Neural cell (in vitro differentiated cells): ENCODE measurements at regions not wholly inside any gene's neighbourhood (a gene's known extent, or its start where the extent isn't known, plus 50 kb on each side); places are given as distances from the start of the nearest gene placed in this dataset.

Experiments used
- H2AFZ ChIP-seq: fragments of 200-600, 300-800 bp; sonication (generic), shearing (Covaris generic); 2 replicates; pipeline ENCODE4 v1.6.0; 2014; ENCODE audit warnings: low read depth, mild to moderate bottlenecking, antibody characterized with exemption, low read length, moderate library complexity
- H3F3A ChIP-seq: fragments of 200-600 bp; shearing (Covaris generic); 2 replicates; pipeline ENCODE4 v1.6.1; 2016; ENCODE audit warnings: mild to moderate bottlenecking, moderate library complexity, mixed read lengths, antibody characterized with exemption, low read length; ENCODE audit not compliant: insufficient read depth, poor library complexity, severe bottlenecking
- H3K27ac ChIP-seq: fragments of 200-600, 300-800 bp; sonication (generic), shearing (Covaris generic); 2 replicates; pipeline ENCODE4 v1.5.1; 2014; ENCODE audit warnings: mild to moderate bottlenecking, low read length, moderate library complexity
- H3K27me3 ChIP-seq: fragments of 300-800, 200-600 bp; sonication (generic), shearing (Covaris generic); 2 replicates; pipeline ENCODE4 v1.6.0; 2014; ENCODE audit warnings: mild to moderate bottlenecking, low read depth, low read length, moderate library complexity; ENCODE audit not compliant: insufficient read depth
- H3K36me3 ChIP-seq: fragments of 300-800, 200-600 bp; sonication (generic), shearing (Covaris generic); 2 replicates; pipeline ENCODE4 v1.5.1; 2014; ENCODE audit warnings: mild to moderate bottlenecking, antibody characterized with exemption, low read length, moderate library complexity; ENCODE audit not compliant: insufficient read depth
- H3K4me2 ChIP-seq: fragments of 300-800, 200-600 bp; sonication (generic), shearing (Covaris generic); 2 replicates; pipeline ENCODE4 v1.6.0; 2014; ENCODE audit warnings: mild to moderate bottlenecking, low read length
- H3K4me3 ChIP-seq: fragments of 300-800, 200-600 bp; sonication (generic), shearing (Covaris generic); 2 replicates; pipeline ENCODE4 v1.5.1; 2014; ENCODE audit warnings: mild to moderate bottlenecking, low read length, moderate library complexity
- H3K79me2 ChIP-seq: fragments of 200-600 bp; shearing (Covaris generic); replicated peaks from 2 replicates; pipeline ENCODE4 v1.6.0; 2014; ENCODE audit warnings: mild to moderate bottlenecking, low read length, moderate library complexity; ENCODE audit not compliant: insufficient read depth
- H3K9ac ChIP-seq: fragments of 300-800, 200-600 bp; sonication (generic), shearing (Covaris generic); 2 replicates; pipeline ENCODE4 v1.6.1; 2016; ENCODE audit warnings: mild to moderate bottlenecking, low read length, mixed read lengths
- H3K9me2 ChIP-seq: fragments of 200-600 bp; shearing (Covaris generic); 2 replicates; pipeline ENCODE4 v1.6.1; 2016; ENCODE audit warnings: mild to moderate bottlenecking, low read length, mixed read lengths; ENCODE audit not compliant: insufficient read depth
- H3K9me3 ChIP-seq: fragments of 200-600, 300-800 bp; sonication (generic), shearing (Covaris generic); 2 replicates; pipeline ENCODE4 v1.6.1; 2016; ENCODE audit warnings: mild to moderate bottlenecking, mixed run types, low read length, moderate library complexity, mixed read lengths
- H4K20me1 ChIP-seq: fragments of 200-600 bp; shearing (Covaris generic); 2 replicates; pipeline ENCODE4 v1.6.1; 2016; ENCODE audit warnings: mild to moderate bottlenecking, mixed run types; ENCODE audit not compliant: insufficient read depth
- EP300 ChIP-seq: fragments of 450-650 bp; conservative IDR thresholded peaks from 2 replicates; pipeline ENCODE4 v1.6.1; 2014; ENCODE audit warnings: antibody characterized with exemption, mild to moderate bottlenecking, moderate library complexity; ENCODE audit not compliant: poor library complexity, severe bottlenecking
- EZH2 ChIP-seq: fragments of 200-600, 300-800 bp; shearing (Covaris generic), sonication (generic); IDR thresholded peaks from 2 replicates; pipeline ENCODE4 v1.6.1; 2014; ENCODE audit warnings: antibody characterized with exemption, low read length, borderline replicate concordance, mild to moderate bottlenecking; ENCODE audit not compliant: insufficient read depth, poor library complexity, severe bottlenecking
- MXI1 ChIP-seq: fragments of 450-650 bp; conservative IDR thresholded peaks from 2 replicates; pipeline ENCODE4 v1.6.1; 2014; ENCODE audit warnings: antibody characterized with exemption, mild to moderate bottlenecking; ENCODE audit not compliant: poor library complexity, severe bottlenecking
- POLR2AphosphoS5 ChIP-seq: IDR thresholded peaks from 2 replicates; pipeline ENCODE4 v1.6.1; 2012
- RAD21 ChIP-seq: fragments of 450-650 bp; conservative IDR thresholded peaks from 2 replicates; pipeline ENCODE4 v1.6.1; 2014; ENCODE audit warnings: antibody characterized with exemption, mild to moderate bottlenecking, moderate library complexity
- SMC3 ChIP-seq: fragments of 450-650 bp; conservative IDR thresholded peaks from 2 replicates; pipeline ENCODE4 v1.6.1; 2014; ENCODE audit warnings: antibody characterized with exemption, mild to moderate bottlenecking, moderate library complexity; ENCODE audit not compliant: poor library complexity
- TAF1 ChIP-seq: IDR thresholded peaks from 2 replicates; pipeline ENCODE4 v1.6.1; 2012; ENCODE audit warnings: low read depth
- TF ChIP-seq, protein P1 (sequence below): IDR thresholded peaks from 2 replicates; pipeline ENCODE4 v1.6.1; 2012; ENCODE audit warnings: borderline replicate concordance
- TF ChIP-seq, protein P2 (sequence below): fragments of 450-650 bp; IDR thresholded peaks from 2 replicates; pipeline ENCODE4 v1.5.1; 2014; ENCODE audit warnings: antibody characterized with exemption, mild to moderate bottlenecking, moderate library complexity; ENCODE audit not compliant: poor library complexity, severe bottlenecking

DNA sequence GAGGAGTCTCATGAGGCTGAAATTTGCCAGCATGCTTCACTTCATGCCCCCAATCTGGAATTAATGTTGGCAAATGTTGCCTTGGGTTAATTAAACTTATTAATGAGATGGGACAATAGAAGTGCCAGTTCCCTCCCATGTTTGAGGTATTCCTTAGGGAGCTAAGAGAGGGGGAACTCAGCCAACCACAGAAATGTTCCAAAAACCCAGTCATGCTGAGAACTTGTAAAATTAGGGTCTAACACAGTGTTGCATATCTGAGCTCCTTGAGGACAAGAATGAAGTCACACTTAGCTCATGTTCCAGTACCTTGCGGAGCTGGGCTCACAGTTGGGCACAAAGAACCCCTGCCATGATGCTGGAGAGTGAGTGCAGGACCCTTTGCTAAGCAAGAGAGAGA is 89.4 kb downstream of the OAT start:
- Histone ChIP-seq H3K36me3 (no peaks in the 10 kb centered on the region), H4K20me1 (no peaks in the 10 kb centered on the region), H3K4me3 (no peak overlapping the region), H3K9ac (no peak overlapping the region), H3K27ac (no peak overlapping the region), H3K9me3 (peaks cover 5% of the 10 kb centered on the region), H3F3A (no peaks in the 10 kb centered on the region), H3K4me2 (no peak overlapping the region), H2AFZ (no peak overlapping the region), H3K79me2 (no peaks in the 10 kb centered on the region), H3K9me2 (no peaks in the 10 kb centered on the region), H3K27me3 (no peaks in the 10 kb centered on the region)
- TF ChIP-seq MXI1, result no peak
- TF ChIP-seq, protein P1, sequence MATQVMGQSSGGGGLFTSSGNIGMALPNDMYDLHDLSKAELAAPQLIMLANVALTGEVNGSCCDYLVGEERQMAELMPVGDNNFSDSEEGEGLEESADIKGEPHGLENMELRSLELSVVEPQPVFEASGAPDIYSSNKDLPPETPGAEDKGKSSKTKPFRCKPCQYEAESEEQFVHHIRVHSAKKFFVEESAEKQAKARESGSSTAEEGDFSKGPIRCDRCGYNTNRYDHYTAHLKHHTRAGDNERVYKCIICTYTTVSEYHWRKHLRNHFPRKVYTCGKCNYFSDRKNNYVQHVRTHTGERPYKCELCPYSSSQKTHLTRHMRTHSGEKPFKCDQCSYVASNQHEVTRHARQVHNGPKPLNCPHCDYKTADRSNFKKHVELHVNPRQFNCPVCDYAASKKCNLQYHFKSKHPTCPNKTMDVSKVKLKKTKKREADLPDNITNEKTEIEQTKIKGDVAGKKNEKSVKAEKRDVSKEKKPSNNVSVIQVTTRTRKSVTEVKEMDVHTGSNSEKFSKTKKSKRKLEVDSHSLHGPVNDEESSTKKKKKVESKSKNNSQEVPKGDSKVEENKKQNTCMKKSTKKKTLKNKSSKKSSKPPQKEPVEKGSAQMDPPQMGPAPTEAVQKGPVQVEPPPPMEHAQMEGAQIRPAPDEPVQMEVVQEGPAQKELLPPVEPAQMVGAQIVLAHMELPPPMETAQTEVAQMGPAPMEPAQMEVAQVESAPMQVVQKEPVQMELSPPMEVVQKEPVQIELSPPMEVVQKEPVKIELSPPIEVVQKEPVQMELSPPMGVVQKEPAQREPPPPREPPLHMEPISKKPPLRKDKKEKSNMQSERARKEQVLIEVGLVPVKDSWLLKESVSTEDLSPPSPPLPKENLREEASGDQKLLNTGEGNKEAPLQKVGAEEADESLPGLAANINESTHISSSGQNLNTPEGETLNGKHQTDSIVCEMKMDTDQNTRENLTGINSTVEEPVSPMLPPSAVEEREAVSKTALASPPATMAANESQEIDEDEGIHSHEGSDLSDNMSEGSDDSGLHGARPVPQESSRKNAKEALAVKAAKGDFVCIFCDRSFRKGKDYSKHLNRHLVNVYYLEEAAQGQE, result no peak
- TF ChIP-seq, protein P2, sequence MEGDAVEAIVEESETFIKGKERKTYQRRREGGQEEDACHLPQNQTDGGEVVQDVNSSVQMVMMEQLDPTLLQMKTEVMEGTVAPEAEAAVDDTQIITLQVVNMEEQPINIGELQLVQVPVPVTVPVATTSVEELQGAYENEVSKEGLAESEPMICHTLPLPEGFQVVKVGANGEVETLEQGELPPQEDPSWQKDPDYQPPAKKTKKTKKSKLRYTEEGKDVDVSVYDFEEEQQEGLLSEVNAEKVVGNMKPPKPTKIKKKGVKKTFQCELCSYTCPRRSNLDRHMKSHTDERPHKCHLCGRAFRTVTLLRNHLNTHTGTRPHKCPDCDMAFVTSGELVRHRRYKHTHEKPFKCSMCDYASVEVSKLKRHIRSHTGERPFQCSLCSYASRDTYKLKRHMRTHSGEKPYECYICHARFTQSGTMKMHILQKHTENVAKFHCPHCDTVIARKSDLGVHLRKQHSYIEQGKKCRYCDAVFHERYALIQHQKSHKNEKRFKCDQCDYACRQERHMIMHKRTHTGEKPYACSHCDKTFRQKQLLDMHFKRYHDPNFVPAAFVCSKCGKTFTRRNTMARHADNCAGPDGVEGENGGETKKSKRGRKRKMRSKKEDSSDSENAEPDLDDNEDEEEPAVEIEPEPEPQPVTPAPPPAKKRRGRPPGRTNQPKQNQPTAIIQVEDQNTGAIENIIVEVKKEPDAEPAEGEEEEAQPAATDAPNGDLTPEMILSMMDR, result no peak
- no peak for TF ChIP-seq POLR2AphosphoS5
- TF ChIP-seq EZH2, result no peak
- TF ChIP-seq RAD21, result no peak
- no peak for TF ChIP-seq SMC3
- TF ChIP-seq EP300, result no peak
- no peak for TF ChIP-seq TAF1

DNA sequence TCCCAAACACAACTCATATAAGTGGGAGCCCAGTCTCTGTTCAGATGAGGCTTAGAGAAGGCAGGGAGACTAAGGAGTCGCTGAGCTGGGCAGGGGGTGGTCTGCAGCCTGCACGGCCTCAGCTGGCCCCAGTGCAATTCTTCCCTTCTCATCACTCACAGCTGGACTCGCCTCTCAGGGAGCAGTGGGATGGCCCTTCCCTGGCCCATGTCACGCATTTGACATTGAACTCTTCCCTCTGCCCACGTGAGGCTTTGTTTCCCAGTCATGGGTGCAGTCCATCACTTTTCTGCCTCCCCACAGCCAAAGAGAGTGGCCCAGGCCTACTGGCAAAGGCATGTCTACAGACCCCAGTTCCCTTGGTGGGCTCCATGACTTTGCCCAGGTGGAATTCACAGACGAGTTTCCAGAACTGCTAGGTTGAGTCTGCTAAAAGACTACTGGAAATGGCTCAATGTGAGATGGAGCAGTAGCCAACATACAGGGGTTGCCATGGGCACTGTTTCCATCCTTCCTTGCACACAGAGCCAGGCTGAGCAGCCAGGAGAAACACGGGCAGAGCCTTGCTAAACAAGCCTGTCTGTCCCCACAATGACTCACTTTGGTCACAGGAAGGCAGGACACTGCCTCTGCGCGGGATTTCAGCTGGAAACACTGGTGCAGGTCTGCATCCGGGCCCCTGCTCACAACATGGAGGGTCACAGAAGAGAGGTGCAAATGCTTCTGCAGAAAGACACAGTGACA is 90.1 kb downstream of the OAT start:
- TF ChIP-seq RAD21, result no peak
- TF ChIP-seq SMC3, result no peak
- TF ChIP-seq TAF1, result no peak
- no peak for TF ChIP-seq EP300
- TF ChIP-seq EZH2, result no peak
- Histone ChIP-seq H3K27ac (no peak overlapping the region), H3K79me2 (no peaks in the 10 kb centered on the region), H3K9me3 (peaks cover 5% of the 10 kb centered on the region), H3K4me2 (no peak overlapping the region), H2AFZ (no peak overlapping the region), H3K9ac (no peak overlapping the region), H3K4me3 (no peak overlapping the region), H3K36me3 (no peaks in the 10 kb centered on the region), H3F3A (no peaks in the 10 kb centered on the region), H4K20me1 (no peaks in the 10 kb centered on the region), H3K27me3 (no peaks in the 10 kb centered on the region), H3K9me2 (no peaks in the 10 kb centered on the region)
